KBM-7 (cell line): ENCODE measurements at regions not wholly inside any gene's neighbourhood (a gene's known extent, or its start where the extent isn't known, plus 50 kb on each side); places are given as distances from the start of the nearest gene placed in this dataset.

ENCODE experiments used
- DNase-seq: peaks from one replicate; pipeline ENCODE4 v3.0.0-alpha.2; 2015
- in situ Hi-C: fragments of 300-500 bp; cut with MboI; formaldehyde crosslinking; loops from 2 replicates; pipeline ENCODE4 v1.14.3; 2020; ENCODE audit warnings: low sequenced_read_pairs, low pct_unique_long_range_greater_than_20kb, mixed read lengths

GRCh38 chr3:189531271-189531670, 99.9 kb upstream of the TP63 start:
- no peak for DNase-seq
- in situ Hi-C loops: no loop called here

GRCh38 chr3:189534531-189534930, 96.7 kb upstream of the TP63 start:
- in situ Hi-C loops: no loop called here
- no peak for DNase-seq

GRCh38 chr3:189537135-189537534, 94.1 kb upstream of the TP63 start:
- in situ Hi-C loops: no loop called here
- DNase-seq: no peak

GRCh38 chr3:189547448-189547847, 83.7 kb upstream of the TP63 start:
- no peak for DNase-seq
- in situ Hi-C loops: no loop called here

GRCh38 chr3:189548053-189548452, 83.1 kb upstream of the TP63 start:
- DNase-seq: no peak
- in situ Hi-C loops: no loop called here

GRCh38 chr3:189551007-189551406, 80.2 kb upstream of the TP63 start:
- no peak for DNase-seq

DNA sequence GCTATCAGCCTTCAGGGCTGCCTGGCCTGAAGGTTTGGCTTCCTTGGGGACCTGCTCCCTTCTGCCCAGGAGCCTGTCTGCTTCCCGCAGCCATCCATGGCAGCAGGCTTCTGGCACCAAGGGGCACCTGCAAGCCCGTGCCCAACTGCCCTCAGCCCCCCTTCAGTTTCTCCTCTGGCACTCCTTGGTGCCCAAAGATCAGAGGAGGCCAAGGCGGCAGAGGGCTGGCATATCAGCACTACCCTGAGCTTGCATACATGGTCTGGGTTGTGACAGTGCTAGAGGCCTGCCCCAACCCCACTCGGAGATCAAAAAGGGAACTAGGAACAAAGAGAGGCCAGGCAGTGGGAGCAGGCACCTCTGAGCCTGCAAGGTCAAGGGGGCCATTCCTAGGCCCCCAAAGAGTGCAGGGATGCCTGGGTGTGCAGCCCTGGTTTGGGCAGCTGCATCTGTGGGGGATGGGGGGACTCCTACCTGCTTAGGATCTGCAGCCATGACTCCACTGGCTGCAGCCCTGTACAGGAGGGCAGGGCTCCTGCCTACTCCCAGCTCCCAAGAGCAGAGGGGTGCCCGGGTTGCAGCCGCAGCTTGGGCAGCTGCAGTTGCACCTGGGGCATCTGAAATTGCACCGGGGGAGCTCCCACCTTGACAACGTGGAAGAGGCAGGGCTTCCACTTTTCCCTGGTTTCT, 76.2 kb upstream of the TP63 start:
- in situ Hi-C loops: no loop called here
- DNase-seq: no peak

More at GRCh38 chr3:189551007-189551406, 80.2 kb upstream of the TP63 start:
- in situ Hi-C loops: no loop called here

GRCh38 chr3:189555558-189555881, 75.7 kb upstream of the TP63 start:
- in situ Hi-C loops: no loop called here
- DNase-seq: no peak

DNA sequence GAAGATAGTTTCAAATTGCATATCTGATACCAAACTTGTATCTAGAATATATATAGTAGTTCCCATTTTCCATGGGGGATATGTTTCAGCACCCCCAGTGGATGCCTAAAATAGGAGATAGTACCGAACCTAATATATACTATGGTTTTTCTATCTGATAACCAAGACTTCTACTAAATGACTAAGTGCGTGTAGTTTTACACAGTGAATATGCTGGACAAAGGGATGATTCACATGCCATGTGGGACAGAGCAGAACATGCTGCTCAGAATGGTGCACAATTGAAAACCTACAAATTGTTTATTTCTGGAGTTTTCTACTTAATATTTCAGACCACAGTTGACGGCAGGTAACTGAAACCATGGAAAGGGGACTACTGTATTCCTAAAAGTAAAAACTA, 73.4 kb upstream of the TP63 start:
- in situ Hi-C loops: no loop called here
- DNase-seq: no peak

DNA sequence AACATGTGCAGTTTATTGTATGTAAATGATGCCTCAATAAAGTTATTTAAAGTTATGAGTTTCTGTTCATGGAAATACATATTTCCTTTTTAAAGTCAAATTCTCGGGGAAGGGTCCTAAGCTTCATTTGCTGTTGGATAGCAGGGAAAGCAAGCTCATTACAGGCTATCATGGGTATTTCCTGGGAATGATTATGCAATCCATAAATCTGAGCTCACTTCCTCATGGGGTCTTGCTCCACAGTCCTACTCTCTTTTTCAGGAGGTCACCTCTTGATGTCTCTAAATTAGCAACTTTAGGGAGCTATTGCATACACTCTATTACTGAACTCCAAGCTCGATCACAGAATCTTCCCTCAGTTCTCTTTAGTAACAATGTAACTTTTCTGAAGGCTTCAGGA, 69.9 kb upstream of the TP63 start:
- in situ Hi-C loops: no loop called here
- DNase-seq: no peak

DNA sequence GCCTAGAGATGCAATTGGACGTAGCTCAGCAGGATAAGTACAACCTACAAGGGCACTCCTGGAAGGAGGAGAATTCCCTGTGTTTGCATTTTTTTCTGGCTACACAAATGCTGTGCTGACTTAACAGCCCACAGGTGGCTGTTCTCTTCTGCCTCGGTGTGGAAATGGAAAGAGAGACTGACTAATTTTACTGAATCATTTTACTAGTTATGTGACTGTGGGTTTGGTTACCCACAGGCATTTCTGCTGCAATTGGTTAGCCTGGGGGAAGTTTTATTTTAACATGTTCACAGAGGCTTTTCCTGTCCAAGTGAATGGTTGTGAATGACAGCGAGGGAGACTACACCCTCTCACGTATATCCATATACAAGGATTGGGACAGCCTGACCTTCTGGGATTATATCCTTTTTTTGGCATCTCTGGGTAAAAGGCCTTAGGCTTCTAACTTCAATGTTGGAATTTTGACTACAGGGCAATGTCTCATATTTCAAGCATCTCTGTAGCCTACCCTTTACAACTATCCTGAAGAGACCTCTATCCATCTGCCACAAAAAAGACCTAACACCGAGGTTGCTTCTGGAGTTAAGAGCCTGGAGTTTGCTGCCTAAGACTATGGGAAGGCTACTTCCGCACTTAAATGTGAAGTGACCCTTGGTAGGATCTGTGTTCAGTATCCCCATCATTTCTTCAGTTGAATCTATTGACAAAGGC, 67.2 kb upstream of the TP63 start:
- DNase-seq: no peak
- in situ Hi-C loops: no loop called here

DNA sequence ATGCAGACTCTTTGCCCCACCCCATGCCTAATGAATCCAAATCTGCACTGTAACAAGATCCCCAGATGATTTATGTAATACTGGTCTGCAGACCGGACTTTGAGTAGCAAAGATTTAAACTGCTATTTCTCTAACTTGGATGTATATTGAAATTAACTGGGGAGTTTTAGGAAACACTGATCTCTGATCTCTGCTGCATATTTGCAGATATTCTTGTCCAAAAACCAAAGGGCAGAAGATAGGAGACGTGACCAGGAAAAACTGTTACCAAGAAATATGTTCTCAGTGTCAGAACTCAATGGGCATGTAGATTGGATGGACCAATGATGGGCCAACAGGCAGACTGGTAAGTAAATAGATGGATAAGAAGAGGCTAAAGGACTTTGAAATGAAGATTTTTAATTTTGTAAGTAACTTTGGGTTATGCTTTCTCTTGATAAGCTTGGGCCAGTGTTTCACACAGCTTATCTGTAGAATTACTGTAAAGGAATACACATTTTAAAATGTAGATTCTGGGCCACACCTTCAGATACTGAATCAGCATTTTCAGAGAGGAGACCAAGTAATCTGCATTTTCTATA, 64.5 kb upstream of the TP63 start:
- no peak for DNase-seq
- in situ Hi-C loops: no loop called here

DNA sequence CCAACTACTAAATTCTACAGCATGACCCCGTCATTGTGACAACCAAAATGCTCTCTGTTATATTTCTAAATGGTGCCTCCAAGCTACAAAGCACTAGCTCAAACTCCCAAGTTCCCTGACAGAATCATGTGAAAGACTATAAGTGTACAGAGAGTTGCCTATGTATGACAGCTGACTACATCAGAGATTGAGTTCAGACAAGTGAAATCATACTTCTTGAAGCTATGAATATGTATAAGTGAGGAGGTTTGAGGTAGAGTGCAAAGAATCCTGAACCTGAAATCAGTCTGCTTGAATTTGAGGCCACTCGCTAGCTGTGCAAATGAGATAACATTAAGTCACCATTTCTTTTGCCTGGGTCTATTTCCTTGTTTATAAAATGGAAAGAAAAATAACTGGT, 63.9 kb upstream of the TP63 start:
- DNase-seq: no peak
- in situ Hi-C loops: no loop called here

- no peak for DNase-seq
- in situ Hi-C loops: no loop called here
Observed at GRCh38 chr3:189567766-189568420, 63.3 kb upstream of the TP63 start.

DNA sequence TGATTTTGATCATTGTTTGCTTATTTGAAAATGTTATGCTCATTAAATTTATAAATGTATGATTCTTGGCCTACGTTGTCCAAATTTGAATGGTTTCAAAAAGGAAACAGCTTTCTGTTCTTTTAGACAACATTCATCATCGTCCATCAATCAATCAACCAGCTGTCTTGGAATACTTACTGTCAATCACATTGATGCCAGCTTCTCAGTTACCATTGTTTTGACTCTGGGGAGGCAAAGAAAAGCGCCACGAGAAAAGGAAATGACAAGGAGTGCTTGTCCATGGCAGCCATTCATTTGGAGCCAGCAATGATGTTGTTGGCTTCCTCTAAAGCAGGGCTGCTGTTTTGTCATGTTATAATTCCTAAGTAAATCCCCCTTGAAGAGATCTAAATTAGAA, 62.2 kb upstream of the TP63 start:
- in situ Hi-C loops: no loop called here

GRCh38 chr3:189569473-189569872, 61.7 kb upstream of the TP63 start:
- in situ Hi-C loops: no loop called here
- no peak for DNase-seq

More for the DNA sequence above, 62.2 kb upstream of the TP63 start:
- no peak for DNase-seq

DNA sequence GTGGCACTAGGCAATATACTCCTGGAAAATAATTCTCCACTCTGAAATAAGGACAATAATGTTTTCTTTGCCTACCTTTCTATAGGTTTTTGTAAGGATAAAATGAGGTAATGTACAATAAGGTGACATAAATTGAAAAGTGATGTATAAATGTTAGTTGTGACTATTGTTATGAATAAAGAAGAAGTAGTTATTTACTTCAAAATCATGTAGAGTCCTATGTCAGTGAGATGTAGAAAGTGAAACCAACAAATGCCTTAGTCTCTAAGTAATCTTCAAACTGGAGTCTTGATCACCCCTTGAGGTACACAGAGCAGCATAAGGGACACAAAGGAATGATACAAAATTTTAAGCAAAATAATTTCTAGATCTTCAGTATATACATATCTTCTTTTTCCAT, 60.3 kb upstream of the TP63 start:
- in situ Hi-C loops: no loop called here

GRCh38 chr3:189572249-189572648, 58.9 kb upstream of the TP63 start:
- in situ Hi-C loops: no loop called here
- DNase-seq: no peak

More for the DNA sequence above, 60.3 kb upstream of the TP63 start:
- no peak for DNase-seq

- in situ Hi-C loops: no loop called here
- no peak for DNase-seq
Observed at GRCh38 chr3:189573004-189573403, 58.2 kb upstream of the TP63 start.

DNA sequence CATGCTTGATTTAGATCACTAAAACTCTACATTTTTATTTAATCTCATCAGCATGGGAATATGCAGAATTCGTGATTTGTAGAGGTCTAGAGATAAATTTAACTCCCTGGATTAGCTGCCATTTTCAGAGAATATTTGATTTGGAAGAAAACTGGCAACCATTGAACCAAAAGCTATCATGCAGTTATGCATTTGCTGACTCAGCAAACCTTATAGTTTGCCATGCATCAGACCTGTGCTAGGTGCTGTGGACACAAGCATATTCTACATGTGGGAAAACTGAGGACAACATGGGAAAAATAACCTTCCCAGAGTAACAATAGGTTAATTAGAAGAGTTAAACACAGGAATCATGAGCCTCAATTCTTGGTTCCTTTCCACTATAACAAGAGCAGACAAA, 54.7 kb upstream of the TP63 start:
- DNase-seq: no peak
- in situ Hi-C loops: no loop called here
